Mucosa of rectum (tissue), 2 donors: ENCODE measurements at regions not wholly inside any gene's neighbourhood (a gene's known extent, or its start where the extent isn't known, plus 50 kb on each side); places are given as distances from the start of the nearest gene placed in this dataset.

Source experiments
- H3K27ac ChIP-seq, 2 donors: one replicate each; pipeline ENCODE4 v1.7.0; 2013; ENCODE audit warnings: inconsistent platforms in 2 of 2, low read depth in 2 of 2, low read length in 2 of 2
- H3K27me3 ChIP-seq, 2 donors: one replicate each; pipeline ENCODE4 v1.7.0; 2013; ENCODE audit warnings: low read length in 2 of 2; ENCODE audit not compliant: control insufficient read depth in 2 of 2, insufficient read depth in 2 of 2
- H3K36me3 ChIP-seq, 2 donors: one replicate each; pipeline ENCODE4 v1.7.0; 2013; ENCODE audit warnings: low read length in 2 of 2; ENCODE audit not compliant: control insufficient read depth in 2 of 2, insufficient read depth in 2 of 2
- H3K4me1 ChIP-seq, 2 donors: one replicate each; pipeline ENCODE4 v1.7.0; 2013; ENCODE audit warnings: low read length in 2 of 2, mild to moderate bottlenecking in 1 of 2; ENCODE audit not compliant: control insufficient read depth in 2 of 2, insufficient read depth in 2 of 2
- H3K4me3 ChIP-seq, 2 donors: one replicate each; pipeline ENCODE4 v1.7.0; 2013; ENCODE audit warnings: low read length in 2 of 2
- H3K9ac ChIP-seq, 2 donors: one replicate each; pipeline ENCODE4 v1.7.0; 2013; ENCODE audit warnings: low read length in 2 of 2, low read depth in 1 of 2, mild to moderate bottlenecking in 1 of 2
- H3K9me3 ChIP-seq, 2 donors: one replicate each; pipeline ENCODE4 v1.7.0; 2013; ENCODE audit warnings: low read length in 2 of 2; ENCODE audit not compliant: control insufficient read depth in 2 of 2
- donor health status: healthy.
- donor health status: Normal muscosa, but diverticular disease.

DNA sequence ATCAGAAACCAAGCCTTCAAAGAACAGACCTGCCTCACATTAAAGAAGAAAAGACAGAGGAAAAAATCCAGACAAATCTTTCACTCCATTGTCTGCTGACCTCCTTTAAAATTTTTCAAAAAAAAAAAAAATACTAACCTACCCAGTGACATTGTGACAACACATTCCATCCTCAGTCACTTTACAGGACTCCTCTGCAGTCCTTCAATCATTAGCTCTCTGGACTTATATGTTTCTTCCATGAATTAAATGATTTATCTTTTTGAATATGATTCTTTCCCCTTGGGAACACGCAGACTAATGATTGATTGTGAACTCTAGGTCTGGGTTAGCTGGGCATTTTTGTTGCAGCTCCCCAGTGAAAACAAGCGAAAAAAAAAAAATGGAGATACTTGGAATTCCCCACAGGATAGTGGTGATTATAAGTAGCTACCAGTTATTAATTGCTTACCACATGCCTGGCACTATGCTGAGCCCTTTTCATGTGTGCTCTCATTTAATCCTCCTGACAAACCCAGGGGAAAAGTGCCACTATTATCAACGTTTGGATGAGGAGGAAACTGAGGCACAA lies 261.3 kb upstream of the NCKAP5 start:
- H3K4me1 ChIP-seq: no peaks in the 10 kb centered on the region
- peaks cover 0 to 2% of the 10 kb centered on the region in 2 donors for H3K27me3 ChIP-seq
- no peak overlapping the region for H3K27ac ChIP-seq
- H3K9ac ChIP-seq: no peak overlapping the region
- no peaks in the 10 kb centered on the region for H3K9me3 ChIP-seq
- no peaks in the 10 kb centered on the region for H3K36me3 ChIP-seq
- no peak overlapping the region for H3K4me3 ChIP-seq

DNA sequence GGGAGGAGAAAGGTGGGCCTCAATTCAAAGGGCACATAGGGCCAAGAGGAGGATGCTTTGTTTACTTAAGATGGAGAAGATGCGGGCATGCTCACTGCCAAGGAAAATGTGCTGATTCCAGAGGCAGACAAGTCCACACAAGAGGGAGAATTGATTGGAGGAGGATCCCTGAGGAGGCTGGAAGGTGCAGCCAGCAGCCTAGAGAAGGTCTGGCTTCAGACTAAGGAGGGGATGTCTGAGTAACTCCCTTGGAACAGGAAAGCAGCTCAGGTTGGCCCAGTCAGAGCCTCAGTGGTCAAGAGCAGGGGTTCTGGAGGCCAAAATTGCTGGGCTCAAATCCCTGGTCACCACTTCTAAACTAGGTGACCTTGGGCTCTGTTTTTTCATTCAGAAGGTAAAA lies 265.5 kb upstream of the NCKAP5 start:
- H3K9ac ChIP-seq: no peak overlapping the region
- H3K27me3 ChIP-seq: peaks cover 0 to 2% of the 10 kb centered on the region in 2 donors
- no peaks in the 10 kb centered on the region for H3K9me3 ChIP-seq
- no peak overlapping the region for H3K27ac ChIP-seq
- no peaks in the 10 kb centered on the region for H3K4me1 ChIP-seq
- H3K36me3 ChIP-seq: no peaks in the 10 kb centered on the region
- no peak overlapping the region for H3K4me3 ChIP-seq

DNA sequence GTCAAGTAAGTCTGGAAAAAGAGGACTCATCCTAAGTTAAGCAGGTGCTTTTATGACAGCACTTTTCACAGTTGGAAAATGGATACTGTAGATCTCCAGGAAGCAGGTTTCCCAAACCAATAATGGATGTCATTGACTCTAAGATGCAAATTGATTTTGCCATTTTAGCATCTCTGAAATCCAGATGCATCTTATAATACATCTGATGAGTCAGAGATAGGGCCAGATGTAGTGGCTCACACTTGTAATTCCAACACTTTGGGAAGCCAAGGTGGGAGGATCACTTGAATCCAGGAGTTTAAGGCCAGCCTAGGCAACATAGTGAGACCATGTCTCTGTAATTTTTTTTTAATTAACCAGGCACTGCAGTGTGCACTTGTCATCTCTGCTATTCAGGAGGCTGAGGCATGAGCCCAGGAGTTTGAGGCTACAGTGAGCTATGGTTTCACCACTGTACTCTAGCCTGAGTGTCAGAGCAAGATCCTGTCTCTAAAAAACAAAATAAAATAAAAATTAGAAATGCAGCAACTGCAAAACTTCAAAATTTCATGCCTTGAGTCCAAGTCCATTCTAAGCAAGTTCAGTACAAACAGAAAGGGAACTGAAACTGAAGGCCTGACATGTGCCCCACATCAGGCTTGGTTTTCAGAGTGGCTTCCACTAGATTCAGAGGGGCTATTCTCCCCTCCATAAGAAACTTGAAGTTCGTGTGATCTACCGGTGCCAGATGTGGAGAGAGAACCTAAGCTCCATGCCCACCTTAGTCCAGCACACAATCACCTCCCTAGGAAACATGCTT lies 267.8 kb upstream of the NCKAP5 start:
- Histone ChIP-seq H3K4me3 (no peak overlapping the region), H3K4me1 (no peaks in the 10 kb centered on the region), H3K9me3 (no peaks in the 10 kb centered on the region), H3K36me3 (no peaks in the 10 kb centered on the region), H3K9ac (no peak overlapping the region), H3K27me3 (no peaks in the 10 kb centered on the region), H3K27ac (no peak overlapping the region)

DNA sequence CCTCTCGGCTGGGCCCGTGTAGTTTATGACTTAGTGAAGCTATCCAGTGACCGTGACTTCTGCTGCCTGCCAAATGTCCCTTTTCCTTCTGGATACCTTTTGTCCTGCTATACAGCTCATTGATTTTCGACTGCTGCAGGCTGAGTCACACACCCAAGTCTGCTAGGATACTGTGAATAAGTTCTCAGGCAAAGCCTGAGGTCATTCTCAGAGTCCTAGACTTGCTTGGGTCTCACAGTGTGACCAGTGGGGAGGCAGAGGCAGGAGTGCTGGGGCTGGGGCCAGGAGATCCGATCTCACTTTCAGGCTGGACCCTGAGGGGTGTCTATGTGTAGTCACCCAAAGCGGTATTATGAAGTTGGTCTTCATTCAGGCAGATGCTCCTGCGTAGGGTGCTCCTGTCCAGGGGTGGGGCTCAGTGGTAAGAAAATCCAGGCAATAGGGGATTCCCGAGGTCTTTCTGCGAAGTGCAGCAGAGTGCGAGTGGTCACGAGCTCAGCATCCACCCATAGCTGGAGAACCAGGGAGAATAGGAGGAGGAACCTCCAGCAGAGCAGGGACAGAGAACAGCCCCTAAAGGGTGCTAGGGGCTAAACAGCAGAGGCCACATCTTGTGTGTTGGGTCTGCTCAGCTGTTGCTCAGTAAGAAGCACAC lies 268.6 kb upstream of the NCKAP5 start:
- Histone ChIP-seq H3K36me3 (no peaks in the 10 kb centered on the region), H3K9me3 (no peaks in the 10 kb centered on the region), H3K27ac (no peak overlapping the region), H3K9ac (no peak overlapping the region), H3K4me1 (no peaks in the 10 kb centered on the region), H3K27me3 (no peaks in the 10 kb centered on the region), H3K4me3 (no peak overlapping the region)

DNA sequence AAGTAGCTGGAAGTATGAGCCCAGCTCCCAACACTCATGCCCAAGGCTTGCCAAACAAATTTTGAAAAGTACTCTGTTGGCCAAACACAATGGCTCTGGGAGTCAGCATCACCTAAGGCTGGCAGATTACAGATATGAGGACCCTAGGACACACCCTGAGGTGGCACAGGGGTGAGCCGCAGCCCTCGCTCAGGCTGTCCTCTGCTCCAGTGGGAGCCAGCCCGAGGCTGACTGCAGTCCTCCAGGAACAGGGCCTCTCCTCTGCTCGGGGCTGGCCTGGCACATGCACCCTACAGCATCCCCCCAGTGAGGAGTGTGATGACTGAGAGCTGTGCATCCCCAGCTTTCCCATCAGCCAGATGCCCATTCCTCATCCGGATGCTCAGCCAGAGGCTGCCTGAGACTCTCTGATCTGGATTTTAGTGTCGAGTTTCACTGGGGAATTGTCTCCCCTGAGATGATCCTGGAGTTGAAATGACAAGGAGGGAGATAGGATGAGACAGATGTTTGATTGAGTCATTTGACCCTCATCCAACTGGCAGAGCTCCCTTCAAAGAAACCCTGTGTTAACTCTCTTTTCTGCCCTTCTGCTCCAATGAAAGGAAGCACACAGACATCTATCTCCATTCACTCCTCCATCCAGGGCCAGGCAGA lies 269.3 kb upstream of the NCKAP5 start:
- Histone ChIP-seq H3K4me1 (no peaks in the 10 kb centered on the region), H3K27me3 (no peaks in the 10 kb centered on the region), H3K27ac (no peak overlapping the region), H3K36me3 (no peaks in the 10 kb centered on the region), H3K9ac (no peak overlapping the region), H3K4me3 (no peak overlapping the region), H3K9me3 (no peaks in the 10 kb centered on the region)

DNA sequence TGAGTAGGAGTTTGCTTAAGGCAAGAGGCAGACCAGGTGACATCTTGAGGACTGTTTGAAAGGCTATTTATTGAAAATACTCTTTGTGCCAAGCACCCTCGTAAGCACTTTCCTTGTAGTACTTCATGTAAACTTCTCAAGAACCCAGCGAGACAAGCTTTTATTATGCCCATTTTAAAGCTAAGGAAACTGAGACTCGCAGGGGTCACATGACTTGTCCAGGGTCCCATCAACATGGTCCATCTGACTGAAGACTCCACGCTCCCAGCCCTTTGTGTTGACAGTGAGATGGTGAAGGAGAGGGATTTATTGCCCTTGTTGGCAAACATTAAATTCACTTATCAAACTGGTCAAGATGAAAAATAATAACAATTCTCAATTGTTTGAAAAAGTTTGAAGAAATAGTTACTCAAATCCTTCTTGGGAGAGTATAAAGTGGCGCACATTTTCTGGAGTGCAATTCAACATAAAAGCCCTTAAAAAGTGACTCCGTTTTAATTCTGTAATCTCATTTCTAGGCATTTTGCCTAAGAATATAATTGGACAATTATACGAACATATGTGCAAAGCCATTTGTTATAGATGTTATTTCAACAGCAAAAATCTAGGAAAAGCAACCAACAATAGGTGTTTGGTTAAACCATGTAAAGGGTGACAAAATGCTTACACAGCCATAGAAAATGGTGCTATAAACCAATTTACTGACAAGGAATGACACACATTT lies 270.5 kb upstream of the NCKAP5 start:
- H3K36me3 ChIP-seq: no peaks in the 10 kb centered on the region
- no peaks in the 10 kb centered on the region for H3K4me1 ChIP-seq
- no peak overlapping the region for H3K4me3 ChIP-seq
- H3K27ac ChIP-seq: no peak overlapping the region
- no peak overlapping the region for H3K9ac ChIP-seq
- no peaks in the 10 kb centered on the region for H3K9me3 ChIP-seq
- H3K27me3 ChIP-seq: no peaks in the 10 kb centered on the region

DNA sequence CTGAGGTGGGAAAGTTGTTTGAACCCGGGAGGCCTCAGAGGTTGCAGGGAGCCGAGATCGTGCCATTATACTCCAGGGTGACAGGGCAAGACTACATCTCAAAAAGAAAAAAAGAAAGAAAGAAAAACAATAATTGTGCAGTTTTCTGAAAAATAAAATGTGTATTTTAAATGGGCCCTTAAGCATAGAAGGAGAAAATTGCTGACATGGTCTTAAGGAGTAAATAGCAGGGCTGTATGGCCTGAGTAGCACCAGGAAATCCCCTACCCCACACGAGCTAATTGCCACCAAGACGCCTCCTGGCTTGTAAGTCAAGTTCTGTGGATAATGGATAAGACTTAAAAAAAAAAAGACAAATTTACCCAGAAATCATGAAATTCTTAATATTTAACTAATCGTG lies 271.4 kb upstream of the NCKAP5 start:
- no peak overlapping the region for H3K9ac ChIP-seq
- H3K9me3 ChIP-seq: no peaks in the 10 kb centered on the region
- H3K27ac ChIP-seq: no peak overlapping the region
- H3K27me3 ChIP-seq: no peaks in the 10 kb centered on the region
- no peaks in the 10 kb centered on the region for H3K36me3 ChIP-seq
- H3K4me3 ChIP-seq: no peak overlapping the region
- no peaks in the 10 kb centered on the region for H3K4me1 ChIP-seq

DNA sequence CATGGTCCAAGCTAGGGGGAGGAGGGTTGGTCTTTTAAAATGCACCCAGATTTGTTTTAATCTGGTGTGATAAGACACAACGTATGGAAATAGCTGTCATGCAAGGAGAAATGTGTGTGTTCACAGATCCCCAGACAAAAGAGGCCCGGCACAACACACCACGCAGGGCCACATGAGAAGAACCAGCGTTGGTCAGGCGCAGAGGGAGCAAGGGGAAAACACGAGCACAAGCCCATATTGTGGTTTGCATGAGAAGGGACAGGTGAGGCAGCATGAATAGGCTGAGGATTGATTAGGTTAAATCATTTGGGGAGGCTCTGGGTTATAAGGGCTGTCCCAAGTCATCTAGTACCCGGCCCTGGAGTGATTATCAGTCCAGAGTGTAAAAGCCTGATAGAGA lies 272.5 kb upstream of the NCKAP5 start:
- no peaks in the 10 kb centered on the region for H3K9me3 ChIP-seq
- no peak overlapping the region for H3K9ac ChIP-seq
- no peaks in the 10 kb centered on the region for H3K36me3 ChIP-seq
- H3K4me3 ChIP-seq: no peak overlapping the region
- no peak overlapping the region for H3K27ac ChIP-seq
- H3K4me1 ChIP-seq: no peaks in the 10 kb centered on the region
- H3K27me3 ChIP-seq: peaks cover 0 to 4% of the 10 kb centered on the region in 2 donors

DNA sequence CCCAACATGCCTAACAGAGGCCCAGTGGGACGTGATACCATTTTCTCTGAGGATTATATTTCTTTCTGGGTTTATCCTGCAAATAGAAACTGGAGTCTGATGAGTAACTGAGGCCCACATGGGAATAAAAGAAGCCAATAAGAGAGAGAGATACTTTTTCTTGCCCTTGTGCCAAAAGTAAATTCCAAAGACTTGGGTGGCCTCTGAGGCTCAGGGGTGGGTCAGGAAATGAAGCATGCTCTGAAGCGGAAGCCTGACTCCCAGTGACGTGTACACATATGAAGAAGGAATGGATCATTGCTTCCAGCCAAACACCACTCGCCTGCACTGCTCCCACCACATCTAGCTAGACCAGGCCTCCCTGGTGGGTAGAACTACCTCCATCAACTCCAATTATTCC lies 273.6 kb upstream of the NCKAP5 start:
- H3K4me1 ChIP-seq: no peaks in the 10 kb centered on the region
- no peak overlapping the region for H3K27ac ChIP-seq
- H3K27me3 ChIP-seq: peaks cover 0 to 5% of the 10 kb centered on the region in 2 donors
- no peaks in the 10 kb centered on the region for H3K36me3 ChIP-seq
- no peak overlapping the region for H3K9ac ChIP-seq
- no peak overlapping the region for H3K4me3 ChIP-seq
- H3K9me3 ChIP-seq: no peaks in the 10 kb centered on the region
